ENCODE measurements at regions not wholly inside any gene's neighbourhood (a gene's known extent, or its start where the extent isn't known, plus 50 kb on each side); places are given as distances from the start of the nearest gene placed in this dataset.

GRCh38 chr6:93104195-93104817 is 315.1 kb downstream of the EPHA7 start:
- no peak overlapping the region for H3K27ac ChIP-seq
- no peak for DNase-seq (ENCODE audit: low spot score)
- no peak for ATAC-seq (ENCODE audit: insufficient number of reproducible peaks, low FRiP score, low read depth)

GRCh38 chr6:93088621-93089501 is 330.5 kb downstream of the EPHA7 start:
- Histone ChIP-seq H3K27me3 (replicated peaks; ENCODE audit: insufficient read depth) (no peaks in the 10 kb centered on the region), H3K9me3 (no peaks in the 10 kb centered on the region), H3K4me3 (no peak overlapping the region), H3K36me3 (no peaks in the 10 kb centered on the region), H3K27ac (no peak overlapping the region), H3K4me1 (ENCODE audit: control insufficient read depth in 1 of 2, low read depth in 2 of 2) (no peaks in the 10 kb centered on the region)
- DNase-seq (ENCODE audit: low spot score) (no peak), ATAC-seq (ENCODE audit: insufficient number of reproducible peaks, low FRiP score, low read depth) (no peak)
- no peak for TF ChIP-seq CTCF (IDR thresholded peaks at IDR 0.05)

More at GRCh38 chr6:93104195-93104817, 315.1 kb downstream of the EPHA7 start:
- Histone ChIP-seq H3K9me3 (no peaks in the 10 kb centered on the region), H3K36me3 (no peaks in the 10 kb centered on the region), H3K4me3 (no peak overlapping the region), H3K4me1 (ENCODE audit: control insufficient read depth in 1 of 2, low read depth in 2 of 2) (no peaks in the 10 kb centered on the region), H3K27me3 (replicated peaks; ENCODE audit: insufficient read depth) (no peaks in the 10 kb centered on the region)
- TF ChIP-seq CTCF (IDR thresholded peaks at IDR 0.05): no peak

- H3K27ac ChIP-seq: no peak overlapping the region
- H3K27me3 ChIP-seq (replicated peaks; ENCODE audit: insufficient read depth): no peaks in the 10 kb centered on the region
- H3K36me3 ChIP-seq: no peaks in the 10 kb centered on the region
- DNase-seq (ENCODE audit: low spot score) (no peak), ATAC-seq (ENCODE audit: insufficient number of reproducible peaks, low FRiP score, low read depth) (no peak)
- no peak overlapping the region for H3K4me3 ChIP-seq
- no peak for TF ChIP-seq CTCF (IDR thresholded peaks at IDR 0.05)
- H3K9me3 ChIP-seq: no peaks in the 10 kb centered on the region
- H3K4me1 ChIP-seq (ENCODE audit: control insufficient read depth in 1 of 2, low read depth in 2 of 2): no peaks in the 10 kb centered on the region
Observed at GRCh38 chr6:93087606-93088005, 331.8 kb downstream of the EPHA7 start.

DNA sequence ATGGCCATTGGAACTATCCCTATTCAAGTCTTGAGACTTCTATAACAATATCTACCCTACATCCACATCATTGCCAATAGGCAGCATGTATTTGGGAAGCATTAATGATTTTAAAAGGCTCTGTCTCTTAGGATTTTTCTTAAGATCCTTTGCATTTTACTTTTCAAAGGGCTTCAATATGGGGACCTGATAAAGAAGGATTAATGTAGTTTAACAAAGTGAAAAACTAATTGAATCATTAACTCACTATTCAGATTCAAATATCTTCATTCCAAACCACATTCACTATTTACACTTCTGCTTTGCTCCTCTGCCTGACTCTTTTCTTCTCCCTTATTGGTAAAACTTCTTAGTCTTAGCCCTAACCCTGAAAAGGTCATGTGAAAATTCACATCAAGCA is 333.0 kb downstream of the EPHA7 start:
- H3K4me3 ChIP-seq: no peak overlapping the region
- no peaks in the 10 kb centered on the region for H3K4me1 ChIP-seq (ENCODE audit: control insufficient read depth in 1 of 2, low read depth in 2 of 2)
- H3K9me3 ChIP-seq: no peaks in the 10 kb centered on the region
- no peak for TF ChIP-seq CTCF (IDR thresholded peaks at IDR 0.05)
- H3K27me3 ChIP-seq (replicated peaks; ENCODE audit: insufficient read depth): no peaks in the 10 kb centered on the region
- no peak for ATAC-seq (ENCODE audit: insufficient number of reproducible peaks, low FRiP score, low read depth)
- no peak overlapping the region for H3K27ac ChIP-seq
- DNase-seq (ENCODE audit: low spot score): no peak
- no peaks in the 10 kb centered on the region for H3K36me3 ChIP-seq

DNA sequence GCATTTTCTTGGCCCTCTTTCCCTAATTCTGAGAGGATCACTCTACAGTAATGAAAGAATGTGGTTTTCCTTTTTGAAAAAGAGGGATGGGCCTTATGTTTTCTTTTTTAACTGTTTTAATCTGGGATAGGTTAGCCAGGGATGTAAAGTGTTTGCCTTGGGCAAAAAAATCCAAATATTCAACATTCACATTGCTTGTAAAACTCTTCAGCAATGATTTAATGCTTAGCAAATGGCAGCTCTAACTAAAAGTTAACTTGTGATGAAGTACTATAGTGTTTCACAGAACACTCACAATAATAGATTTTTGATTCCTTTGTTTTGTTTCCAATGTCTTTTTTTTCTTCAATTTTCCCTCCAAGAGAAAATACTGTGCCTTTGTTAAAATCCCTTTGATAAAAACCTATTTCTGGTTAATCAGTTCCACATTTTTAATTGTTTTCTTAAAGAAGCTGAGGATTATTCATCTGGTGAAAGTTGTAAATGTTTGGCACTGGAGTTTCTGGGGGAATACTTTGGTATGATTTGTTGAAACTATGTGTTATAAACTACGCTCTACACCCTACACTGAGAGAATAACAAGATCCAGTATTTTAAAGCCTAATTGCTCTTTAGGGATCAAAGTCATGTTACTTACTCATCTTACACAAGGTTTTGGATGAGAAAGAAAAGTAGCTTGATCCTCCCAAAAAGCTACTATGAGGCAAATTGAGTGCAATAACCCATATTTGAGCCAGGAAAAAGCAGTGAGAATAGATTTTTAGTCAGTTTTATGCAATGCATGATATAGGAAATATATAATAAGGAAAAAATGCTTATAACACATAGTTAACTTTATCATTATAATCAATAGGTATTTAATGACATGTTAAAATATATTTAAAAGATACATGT is 335.8 kb downstream of the EPHA7 start:
- Histone ChIP-seq H3K4me1 (ENCODE audit: control insufficient read depth in 1 of 2, low read depth in 2 of 2) (no peaks in the 10 kb centered on the region), H3K27ac (no peak overlapping the region), H3K36me3 (no peaks in the 10 kb centered on the region), H3K9me3 (no peaks in the 10 kb centered on the region), H3K4me3 (no peak overlapping the region), H3K27me3 (replicated peaks; ENCODE audit: insufficient read depth) (no peaks in the 10 kb centered on the region)
- ATAC-seq (ENCODE audit: insufficient number of reproducible peaks, low FRiP score, low read depth) (no peak), DNase-seq (ENCODE audit: low spot score) (no peak)
- no peak for TF ChIP-seq CTCF (IDR thresholded peaks at IDR 0.05)

All from thoracic aorta (tissue), 2 donors.